H1 (cell line): ENCODE measurements at regions not wholly inside any gene's neighbourhood (a gene's known extent, or its start where the extent isn't known, plus 50 kb on each side); places are given as distances from the start of the nearest gene placed in this dataset.

Experiments
- BCL11A ChIP-seq, 2 experiments: IDR thresholded peaks; one replicate each; pipeline ENCODE4 v1.6.1; 2011; ENCODE audit warnings: low read depth in 2 of 2, low read length in 2 of 2, mild to moderate bottlenecking in 2 of 2
- EZH2 ChIP-seq: fragments of 200-600 bp; sonication (generic); IDR thresholded peaks from 2 replicates; pipeline ENCODE4 v1.7.1; 2012; ENCODE audit warnings: low read depth, mild to moderate bottlenecking, moderate library complexity, low read length, inconsistent platforms; ENCODE audit not compliant: severe bottlenecking
- HDAC6 ChIP-seq: IDR thresholded peaks from one replicate; pipeline ENCODE4 v1.7.1; 2012; ENCODE audit warnings: low read depth, mild to moderate bottlenecking, inconsistent platforms, low read length, moderate library complexity
- NANOG ChIP-seq: IDR thresholded peaks from 2 replicates; pipeline ENCODE4 v1.6.1; 2011; ENCODE audit warnings: low read length, low read depth, mild to moderate bottlenecking, inconsistent platforms; ENCODE audit not compliant: insufficient read depth, poor library complexity, severe bottlenecking
- SIX5 ChIP-seq: IDR thresholded peaks from 2 replicates; pipeline ENCODE4 v1.6.1; 2011; ENCODE audit warnings: mild to moderate bottlenecking, low read depth, low read length
- TF ChIP-seq, protein P1 (sequence below): IDR thresholded peaks from 2 replicates; pipeline ENCODE4 v1.6.1; 2011; ENCODE audit warnings: low read depth, mild to moderate bottlenecking, low read length; ENCODE audit not compliant: insufficient read depth
- TF ChIP-seq, protein P2 (sequence below): fragments of 300-600 bp; sonication (generic); IDR thresholded peaks from 2 replicates; pipeline ENCODE4 v1.7.1; 2012; ENCODE audit warnings: low read length, moderate library complexity, mild to moderate bottlenecking, inconsistent platforms; ENCODE audit not compliant: insufficient replicate concordance

DNA sequence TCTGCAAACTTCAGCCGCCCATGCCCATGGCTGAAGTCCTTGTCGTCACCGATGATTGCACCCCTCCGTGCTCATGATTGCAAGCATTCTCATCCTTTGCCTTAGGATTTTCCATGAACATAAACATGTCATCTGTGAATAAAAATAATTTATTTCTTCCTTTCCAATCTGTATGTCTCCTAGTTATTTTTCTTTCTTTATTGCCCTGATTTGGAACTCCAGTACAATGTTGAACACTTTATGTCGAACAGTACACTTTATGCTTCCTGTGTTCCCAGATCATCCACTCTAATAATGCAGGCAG lies 170.9 kb upstream of the SYT6 start (continued):
- TF ChIP-seq, protein P1, sequence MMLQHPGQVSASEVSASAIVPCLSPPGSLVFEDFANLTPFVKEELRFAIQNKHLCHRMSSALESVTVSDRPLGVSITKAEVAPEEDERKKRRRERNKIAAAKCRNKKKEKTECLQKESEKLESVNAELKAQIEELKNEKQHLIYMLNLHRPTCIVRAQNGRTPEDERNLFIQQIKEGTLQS = no peak
- no peak for TF ChIP-seq BCL11A (IDR thresholded peaks at IDR 0.05; ENCODE audit: low read depth in 2 of 2, low read length in 2 of 2)
- TF ChIP-seq NANOG = no peak
- TF ChIP-seq, protein P2, sequence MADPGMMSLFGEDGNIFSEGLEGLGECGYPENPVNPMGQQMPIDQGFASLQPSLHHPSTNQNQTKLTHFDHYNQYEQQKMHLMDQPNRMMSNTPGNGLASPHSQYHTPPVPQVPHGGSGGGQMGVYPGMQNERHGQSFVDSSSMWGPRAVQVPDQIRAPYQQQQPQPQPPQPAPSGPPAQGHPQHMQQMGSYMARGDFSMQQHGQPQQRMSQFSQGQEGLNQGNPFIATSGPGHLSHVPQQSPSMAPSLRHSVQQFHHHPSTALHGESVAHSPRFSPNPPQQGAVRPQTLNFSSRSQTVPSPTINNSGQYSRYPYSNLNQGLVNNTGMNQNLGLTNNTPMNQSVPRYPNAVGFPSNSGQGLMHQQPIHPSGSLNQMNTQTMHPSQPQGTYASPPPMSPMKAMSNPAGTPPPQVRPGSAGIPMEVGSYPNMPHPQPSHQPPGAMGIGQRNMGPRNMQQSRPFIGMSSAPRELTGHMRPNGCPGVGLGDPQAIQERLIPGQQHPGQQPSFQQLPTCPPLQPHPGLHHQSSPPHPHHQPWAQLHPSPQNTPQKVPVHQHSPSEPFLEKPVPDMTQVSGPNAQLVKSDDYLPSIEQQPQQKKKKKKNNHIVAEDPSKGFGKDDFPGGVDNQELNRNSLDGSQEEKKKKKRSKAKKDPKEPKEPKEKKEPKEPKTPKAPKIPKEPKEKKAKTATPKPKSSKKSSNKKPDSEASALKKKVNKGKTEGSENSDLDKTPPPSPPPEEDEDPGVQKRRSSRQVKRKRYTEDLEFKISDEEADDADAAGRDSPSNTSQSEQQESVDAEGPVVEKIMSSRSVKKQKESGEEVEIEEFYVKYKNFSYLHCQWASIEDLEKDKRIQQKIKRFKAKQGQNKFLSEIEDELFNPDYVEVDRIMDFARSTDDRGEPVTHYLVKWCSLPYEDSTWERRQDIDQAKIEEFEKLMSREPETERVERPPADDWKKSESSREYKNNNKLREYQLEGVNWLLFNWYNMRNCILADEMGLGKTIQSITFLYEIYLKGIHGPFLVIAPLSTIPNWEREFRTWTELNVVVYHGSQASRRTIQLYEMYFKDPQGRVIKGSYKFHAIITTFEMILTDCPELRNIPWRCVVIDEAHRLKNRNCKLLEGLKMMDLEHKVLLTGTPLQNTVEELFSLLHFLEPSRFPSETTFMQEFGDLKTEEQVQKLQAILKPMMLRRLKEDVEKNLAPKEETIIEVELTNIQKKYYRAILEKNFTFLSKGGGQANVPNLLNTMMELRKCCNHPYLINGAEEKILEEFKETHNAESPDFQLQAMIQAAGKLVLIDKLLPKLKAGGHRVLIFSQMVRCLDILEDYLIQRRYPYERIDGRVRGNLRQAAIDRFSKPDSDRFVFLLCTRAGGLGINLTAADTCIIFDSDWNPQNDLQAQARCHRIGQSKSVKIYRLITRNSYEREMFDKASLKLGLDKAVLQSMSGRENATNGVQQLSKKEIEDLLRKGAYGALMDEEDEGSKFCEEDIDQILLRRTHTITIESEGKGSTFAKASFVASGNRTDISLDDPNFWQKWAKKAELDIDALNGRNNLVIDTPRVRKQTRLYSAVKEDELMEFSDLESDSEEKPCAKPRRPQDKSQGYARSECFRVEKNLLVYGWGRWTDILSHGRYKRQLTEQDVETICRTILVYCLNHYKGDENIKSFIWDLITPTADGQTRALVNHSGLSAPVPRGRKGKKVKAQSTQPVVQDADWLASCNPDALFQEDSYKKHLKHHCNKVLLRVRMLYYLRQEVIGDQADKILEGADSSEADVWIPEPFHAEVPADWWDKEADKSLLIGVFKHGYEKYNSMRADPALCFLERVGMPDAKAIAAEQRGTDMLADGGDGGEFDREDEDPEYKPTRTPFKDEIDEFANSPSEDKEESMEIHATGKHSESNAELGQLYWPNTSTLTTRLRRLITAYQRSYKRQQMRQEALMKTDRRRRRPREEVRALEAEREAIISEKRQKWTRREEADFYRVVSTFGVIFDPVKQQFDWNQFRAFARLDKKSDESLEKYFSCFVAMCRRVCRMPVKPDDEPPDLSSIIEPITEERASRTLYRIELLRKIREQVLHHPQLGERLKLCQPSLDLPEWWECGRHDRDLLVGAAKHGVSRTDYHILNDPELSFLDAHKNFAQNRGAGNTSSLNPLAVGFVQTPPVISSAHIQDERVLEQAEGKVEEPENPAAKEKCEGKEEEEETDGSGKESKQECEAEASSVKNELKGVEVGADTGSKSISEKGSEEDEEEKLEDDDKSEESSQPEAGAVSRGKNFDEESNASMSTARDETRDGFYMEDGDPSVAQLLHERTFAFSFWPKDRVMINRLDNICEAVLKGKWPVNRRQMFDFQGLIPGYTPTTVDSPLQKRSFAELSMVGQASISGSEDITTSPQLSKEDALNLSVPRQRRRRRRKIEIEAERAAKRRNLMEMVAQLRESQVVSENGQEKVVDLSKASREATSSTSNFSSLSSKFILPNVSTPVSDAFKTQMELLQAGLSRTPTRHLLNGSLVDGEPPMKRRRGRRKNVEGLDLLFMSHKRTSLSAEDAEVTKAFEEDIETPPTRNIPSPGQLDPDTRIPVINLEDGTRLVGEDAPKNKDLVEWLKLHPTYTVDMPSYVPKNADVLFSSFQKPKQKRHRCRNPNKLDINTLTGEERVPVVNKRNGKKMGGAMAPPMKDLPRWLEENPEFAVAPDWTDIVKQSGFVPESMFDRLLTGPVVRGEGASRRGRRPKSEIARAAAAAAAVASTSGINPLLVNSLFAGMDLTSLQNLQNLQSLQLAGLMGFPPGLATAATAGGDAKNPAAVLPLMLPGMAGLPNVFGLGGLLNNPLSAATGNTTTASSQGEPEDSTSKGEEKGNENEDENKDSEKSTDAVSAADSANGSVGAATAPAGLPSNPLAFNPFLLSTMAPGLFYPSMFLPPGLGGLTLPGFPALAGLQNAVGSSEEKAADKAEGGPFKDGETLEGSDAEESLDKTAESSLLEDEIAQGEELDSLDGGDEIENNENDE = no peak
- TF ChIP-seq SIX5 = no peak
- no peak for TF ChIP-seq HDAC6
- TF ChIP-seq EZH2 = no peak
